Neural crest cell (in vitro differentiated cells): ENCODE measurements at regions not wholly inside any gene's neighbourhood (a gene's known extent, or its start where the extent isn't known, plus 50 kb on each side); places are given as distances from the start of the nearest gene placed in this dataset.

Experiments used
- DNase-seq: peaks from one replicate; pipeline ENCODE4 v3.0.0; 2021; ENCODE audit warnings: low read depth, mixed read lengths, low spot score
- H3K27ac Mint-ChIP-seq: one replicate; pipeline ENCODE4 v1.8.0; 2021; ENCODE audit warnings: mild to moderate bottlenecking, mixed read lengths; ENCODE audit not compliant: unreplicated experiment
- H3K27me3 Mint-ChIP-seq: 2 replicates; pipeline ENCODE4 v1.8.0; 2021; ENCODE audit warnings: low read depth, mild to moderate bottlenecking, mixed read lengths
- H3K36me3 Mint-ChIP-seq: 2 replicates; pipeline ENCODE4 v1.8.0; 2021; ENCODE audit warnings: low read depth, mild to moderate bottlenecking, mixed read lengths
- H3K4me1 Mint-ChIP-seq: 2 replicates; pipeline ENCODE4 v1.8.0; 2021; ENCODE audit warnings: mixed read lengths
- H3K4me3 Mint-ChIP-seq: one replicate; pipeline ENCODE4 v1.8.0; 2021; ENCODE audit warnings: mild to moderate bottlenecking, mixed read lengths
- H3K9me3 Mint-ChIP-seq: 2 replicates; pipeline ENCODE4 v1.8.0; 2021; ENCODE audit warnings: mixed read lengths
- TF ChIP-seq, protein P1 (sequence below): fragments of 200-600 bp; sonication (generic); conservative IDR thresholded peaks from 2 replicates; pipeline ENCODE4 v1.5.0; 2021; ENCODE audit warnings: antibody characterized with exemption, mild to moderate bottlenecking

DNA sequence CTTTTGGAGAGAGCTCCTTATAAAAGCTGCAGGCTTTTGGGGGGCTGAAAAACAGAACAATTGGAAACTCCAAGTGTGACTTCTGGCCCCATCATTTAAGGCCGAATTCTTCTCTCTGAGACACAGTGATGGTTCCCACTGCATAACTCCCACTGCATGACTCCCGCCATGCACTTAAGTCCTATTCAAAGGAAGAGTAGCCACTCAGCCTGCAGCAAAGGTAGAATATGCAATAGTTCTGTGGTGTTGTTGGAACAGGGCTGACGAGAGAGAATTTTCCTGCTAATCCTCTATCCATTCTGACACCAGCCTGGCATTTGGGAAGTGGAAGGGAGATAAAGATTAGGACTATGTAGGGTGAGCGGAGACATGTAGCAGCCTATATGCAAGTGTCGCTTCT, 185.6 kb upstream of the ZNF462 start:
- Mint-ChIP-seq H3K4me3 (no peak overlapping the region), H3K27ac (no peak overlapping the region), H3K36me3 (no peaks in the 10 kb centered on the region), H3K4me1 (peaks cover 10% of the 10 kb centered on the region), H3K27me3 (no peaks in the 10 kb centered on the region), H3K9me3 (no peaks in the 10 kb centered on the region)
- TF ChIP-seq, protein P1, sequence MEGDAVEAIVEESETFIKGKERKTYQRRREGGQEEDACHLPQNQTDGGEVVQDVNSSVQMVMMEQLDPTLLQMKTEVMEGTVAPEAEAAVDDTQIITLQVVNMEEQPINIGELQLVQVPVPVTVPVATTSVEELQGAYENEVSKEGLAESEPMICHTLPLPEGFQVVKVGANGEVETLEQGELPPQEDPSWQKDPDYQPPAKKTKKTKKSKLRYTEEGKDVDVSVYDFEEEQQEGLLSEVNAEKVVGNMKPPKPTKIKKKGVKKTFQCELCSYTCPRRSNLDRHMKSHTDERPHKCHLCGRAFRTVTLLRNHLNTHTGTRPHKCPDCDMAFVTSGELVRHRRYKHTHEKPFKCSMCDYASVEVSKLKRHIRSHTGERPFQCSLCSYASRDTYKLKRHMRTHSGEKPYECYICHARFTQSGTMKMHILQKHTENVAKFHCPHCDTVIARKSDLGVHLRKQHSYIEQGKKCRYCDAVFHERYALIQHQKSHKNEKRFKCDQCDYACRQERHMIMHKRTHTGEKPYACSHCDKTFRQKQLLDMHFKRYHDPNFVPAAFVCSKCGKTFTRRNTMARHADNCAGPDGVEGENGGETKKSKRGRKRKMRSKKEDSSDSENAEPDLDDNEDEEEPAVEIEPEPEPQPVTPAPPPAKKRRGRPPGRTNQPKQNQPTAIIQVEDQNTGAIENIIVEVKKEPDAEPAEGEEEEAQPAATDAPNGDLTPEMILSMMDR, result no peak
- DNase-seq, result no peak

DNA sequence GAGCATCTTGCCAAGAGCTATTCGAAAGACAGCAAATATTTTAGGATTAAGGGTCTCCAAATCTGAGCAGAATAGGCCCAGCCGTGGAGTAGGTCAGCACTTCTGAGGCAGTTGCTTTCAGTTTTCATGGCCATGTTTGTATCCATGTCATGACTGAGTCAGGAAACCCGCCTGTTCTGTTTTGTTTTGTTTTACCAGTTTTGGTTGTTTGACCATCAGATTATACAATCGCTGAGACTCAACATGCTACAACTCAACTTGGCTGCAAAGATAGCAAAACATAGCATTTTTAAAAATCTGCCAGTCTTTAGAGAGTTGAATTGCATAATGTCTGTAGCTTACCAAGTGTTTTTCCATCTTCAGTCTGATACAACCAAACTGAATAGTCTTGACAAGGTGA, 185.1 kb upstream of the ZNF462 start:
- TF ChIP-seq, protein P1, result no peak
- Mint-ChIP-seq H3K27ac (no peak overlapping the region), H3K36me3 (no peaks in the 10 kb centered on the region), H3K27me3 (no peaks in the 10 kb centered on the region), H3K9me3 (no peaks in the 10 kb centered on the region), H3K4me3 (no peak overlapping the region), H3K4me1 (peaks cover 10% of the 10 kb centered on the region)
- DNase-seq, result no peak

DNA sequence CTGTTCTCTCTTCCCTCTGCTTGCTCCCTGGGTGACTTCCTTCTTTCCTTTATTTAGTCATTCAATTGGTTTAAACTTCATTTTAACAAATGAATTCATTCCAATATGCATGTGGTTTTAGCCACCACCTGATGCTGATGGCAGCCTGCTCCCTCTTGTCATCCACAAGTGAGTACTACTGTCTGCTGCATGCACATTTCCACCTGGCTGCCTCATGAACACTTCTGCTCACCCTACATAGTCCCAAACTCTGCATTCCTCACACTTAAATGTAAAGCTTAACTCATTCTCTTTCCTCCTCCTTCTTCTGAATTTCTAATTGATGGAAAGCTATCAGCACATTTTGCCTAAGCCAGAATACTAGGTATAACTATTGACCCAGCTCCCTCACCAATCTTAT, 184.7 kb upstream of the ZNF462 start:
- TF ChIP-seq, protein P1, result no peak
- Mint-ChIP-seq H3K4me3 (no peak overlapping the region), H3K27ac (no peak overlapping the region), H3K36me3 (no peaks in the 10 kb centered on the region), H3K4me1 (peaks cover 10% of the 10 kb centered on the region), H3K27me3 (no peaks in the 10 kb centered on the region), H3K9me3 (no peaks in the 10 kb centered on the region)
- DNase-seq, result no peak

DNA sequence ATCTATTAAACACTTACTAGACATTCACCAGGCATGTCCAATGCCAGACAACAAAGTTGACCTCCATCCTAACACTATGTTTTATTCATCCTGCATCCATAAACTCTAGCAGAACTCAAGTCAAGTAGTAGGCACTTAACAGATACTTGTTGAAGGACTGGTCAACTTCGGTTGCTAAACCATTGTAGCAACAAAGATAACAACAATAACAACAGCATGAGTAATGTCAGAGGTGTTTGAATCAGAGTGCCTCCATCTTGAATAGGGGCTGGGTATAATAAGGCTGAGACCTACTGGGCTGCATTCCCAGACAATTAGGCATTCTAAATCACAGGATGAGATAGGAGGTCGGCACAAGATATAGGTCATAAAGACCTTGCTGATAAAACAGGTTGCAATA, 180.5 kb upstream of the ZNF462 start:
- DNase-seq, result no peak
- TF ChIP-seq, protein P1, result no peak
- H3K27ac Mint-ChIP-seq, result no peak overlapping the region
- no peak overlapping the region for H3K4me3 Mint-ChIP-seq
- no peaks in the 10 kb centered on the region for H3K36me3 Mint-ChIP-seq
- H3K9me3 Mint-ChIP-seq, result no peaks in the 10 kb centered on the region
- no peaks in the 10 kb centered on the region for H3K27me3 Mint-ChIP-seq
- H3K4me1 Mint-ChIP-seq, result peaks cover 10% of the 10 kb centered on the region

DNA sequence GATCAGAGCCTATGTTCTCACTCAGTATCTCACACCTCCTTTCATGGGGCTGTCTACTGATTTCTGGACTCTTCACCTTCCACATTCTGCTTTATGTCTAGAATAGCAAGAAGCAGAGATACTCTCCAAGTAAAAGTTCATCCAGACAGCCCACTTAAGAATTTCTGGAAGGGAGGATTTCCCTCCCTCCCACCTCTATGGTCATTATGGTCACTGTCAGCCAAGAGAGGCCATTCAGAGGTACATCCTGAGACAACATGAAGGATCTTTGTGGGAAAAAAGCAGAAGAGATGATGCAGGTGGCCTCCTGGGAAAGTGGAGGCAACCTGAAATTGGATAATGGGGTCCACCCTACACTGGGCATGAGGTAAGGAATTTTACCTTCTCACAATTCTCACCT, 179.5 kb upstream of the ZNF462 start:
- H3K9me3 Mint-ChIP-seq, result no peaks in the 10 kb centered on the region
- no peak overlapping the region for H3K27ac Mint-ChIP-seq
- no peaks in the 10 kb centered on the region for H3K27me3 Mint-ChIP-seq
- TF ChIP-seq, protein P1, result no peak
- no peaks in the 10 kb centered on the region for H3K36me3 Mint-ChIP-seq
- H3K4me3 Mint-ChIP-seq, result no peak overlapping the region
- peaks cover 7% of the 10 kb centered on the region for H3K4me1 Mint-ChIP-seq
- DNase-seq, result no peak
